ENCODE measurements at regions not wholly inside any gene's neighbourhood (a gene's known extent, or its start where the extent isn't known, plus 50 kb on each side); places are given as distances from the start of the nearest gene placed in this dataset.
"Not testable (repeated sequence)": the region's sequence is repeated elsewhere in the genome, so short reads cannot be mapped to it uniquely, and the experiment has no call there.

- H3K36me3 ChIP-seq (replicated peaks in 1 of 2; ENCODE audit: control insufficient read depth in 1 of 2, insufficient read depth in 2 of 2, low read length in 1 of 2): no peaks in the 10 kb centered on the region
- no peaks in the 10 kb centered on the region for H3K9me3 ChIP-seq
- TF ChIP-seq IRF3 (IDR thresholded peaks at IDR 0.05; ENCODE audit: low read depth, low read length): no peak
- TF ChIP-seq RAD21 (IDR thresholded peaks at IDR 0.05; ENCODE audit: low read length): no peak
- TF ChIP-seq SIN3A (IDR thresholded peaks at IDR 0.05; ENCODE audit: borderline replicate concordance, low read depth, low read length): no peak
- no peak for TF ChIP-seq EZH2phosphoT487 (IDR thresholded peaks at IDR 0.05; ENCODE audit: borderline replicate concordance, low read depth)
- no peak for TF ChIP-seq CTCF (IDR thresholded peaks at IDR 0.05)
- TF ChIP-seq USF2 (IDR thresholded peaks at IDR 0.05; ENCODE audit: borderline replicate concordance, low read depth, low read length): no peak
- TF ChIP-seq GABPA (IDR thresholded peaks at IDR 0.05; ENCODE audit: low read depth): no peak
- TF ChIP-seq MEF2A (IDR thresholded peaks at IDR 0.05; ENCODE audit: borderline replicate concordance, low read depth): no peak
- TF ChIP-seq EP300 (IDR thresholded peaks at IDR 0.05; ENCODE audit: borderline replicate concordance in 1 of 2, low read depth in 1 of 2, low read length in 1 of 2): no peak
- TF ChIP-seq TAF1 (IDR thresholded peaks at IDR 0.05; ENCODE audit: borderline replicate concordance, low read depth, low read length): no peak
- no peak for TF ChIP-seq JUND (IDR thresholded peaks at IDR 0.05)
- no peak overlapping the region for H3K27ac ChIP-seq (ENCODE audit: low read depth in 2 of 2, low read length in 1 of 2)
- CTCF ChIA-PET: no interaction called here
- H3K4me2 ChIP-seq: no peak overlapping the region
- no peaks in the 10 kb centered on the region for H3K79me2 ChIP-seq (ENCODE audit: insufficient read depth)
- no peaks in the 10 kb centered on the region for H4K20me1 ChIP-seq (ENCODE audit: insufficient read depth)
- no peak overlapping the region for H3K9ac ChIP-seq
- no peaks in the 10 kb centered on the region for H3F3A ChIP-seq (replicated peaks; ENCODE audit: insufficient read depth)
- no peaks in the 10 kb centered on the region for H3K9me2 ChIP-seq
- H3K27me3 ChIP-seq (ENCODE audit: insufficient read depth): no peaks in the 10 kb centered on the region
- no peak overlapping the region for H2AFZ ChIP-seq (ENCODE audit: low read depth)
- no peak overlapping the region for H3K4me3 ChIP-seq (ENCODE audit: low read depth in 2 of 2, low read length in 1 of 2)
- 9% methylated on average over 1 of the region's 1 CpG for WGBS (ENCODE audit: low lambda C conversion rate)
- no peak for DNase-seq
- POLR2A ChIA-PET: no interaction called here
- no peaks in the 10 kb centered on the region; a peak in 1 of 4 replicates for H3K4me1 ChIP-seq (ENCODE audit: control insufficient read depth in 1 of 2, insufficient read depth in 2 of 2, low read depth in 1 of 2, low read length in 1 of 2)
Measured at GRCh38 chr14:66273261-66273832, 212.8 kb upstream of the CCDC196 start.

GRCh38 chr14:66278418-66278817 is 207.8 kb upstream of the CCDC196 start:
- H3K27me3 ChIP-seq (ENCODE audit: insufficient read depth); H3K9me3 ChIP-seq; H3K9me2 ChIP-seq; CTCF ChIA-PET; H3K4me2 ChIP-seq; H3K36me3 ChIP-seq (replicated peaks in 1 of 2; ENCODE audit: control insufficient read depth in 1 of 2, insufficient read depth in 2 of 2, low read length in 1 of 2); H3F3A ChIP-seq (replicated peaks; ENCODE audit: insufficient read depth); H2AFZ ChIP-seq (ENCODE audit: low read depth); H3K9ac ChIP-seq; H3K27ac ChIP-seq (ENCODE audit: low read depth in 2 of 2, low read length in 1 of 2); H3K4me1 ChIP-seq (ENCODE audit: control insufficient read depth in 1 of 2, insufficient read depth in 2 of 2, low read depth in 1 of 2, low read length in 1 of 2); H3K79me2 ChIP-seq (ENCODE audit: insufficient read depth); H4K20me1 ChIP-seq (ENCODE audit: insufficient read depth); POLR2A ChIA-PET; H3K4me3 ChIP-seq (ENCODE audit: low read depth in 2 of 2, low read length in 1 of 2); DNase-seq: not testable (repeated sequence)
- 34% methylated on average over 3 of the region's 3 CpGs for WGBS (ENCODE audit: low lambda C conversion rate)

All from SK-N-SH (cell line).